ENCODE measurements at regions not wholly inside any gene's neighbourhood (a gene's known extent, or its start where the extent isn't known, plus 50 kb on each side); places are given as distances from the start of the nearest gene placed in this dataset.

- DNase-seq (ENCODE audit: low read depth in 3 of 3) = no peak
These were observed 771.7 kb upstream of the SALL3 start for GRCh38 chr18:78207942-78208341.

GRCh38 chr18:78208461-78208860, 771.2 kb upstream of the SALL3 start:
- DNase-seq (ENCODE audit: low read depth in 3 of 3) = no peak

- DNase-seq (ENCODE audit: low read depth in 3 of 3) = no peak
These were observed 766.1 kb upstream of the SALL3 start for GRCh38 chr18:78213361-78213994.

- DNase-seq (ENCODE audit: low read depth in 3 of 3) = no peak
These were observed 758.1 kb upstream of the SALL3 start for GRCh38 chr18:78221496-78221895.

- DNase-seq (ENCODE audit: low read depth in 3 of 3) = no peak
These were observed 750.6 kb upstream of the SALL3 start for GRCh38 chr18:78228974-78229373.

- DNase-seq (ENCODE audit: low read depth in 3 of 3) = no peak
These were observed 748.7 kb upstream of the SALL3 start for GRCh38 chr18:78230911-78231310.

- no peak for DNase-seq (ENCODE audit: low read depth in 3 of 3)
These were observed 747.4 kb upstream of the SALL3 start for GRCh38 chr18:78232196-78232595.

- no peak for DNase-seq (ENCODE audit: low read depth in 3 of 3)
These were observed 741.8 kb upstream of the SALL3 start for GRCh38 chr18:78237864-78238263.

GRCh38 chr18:78238404-78239089, 741.1 kb upstream of the SALL3 start:
- no peak for DNase-seq (ENCODE audit: low read depth in 3 of 3)

- DNase-seq (ENCODE audit: low read depth in 3 of 3) = no peak
These were observed 740.5 kb upstream of the SALL3 start for GRCh38 chr18:78239090-78239457.

GRCh38 chr18:78240101-78240500, 739.5 kb upstream of the SALL3 start:
- DNase-seq (ENCODE audit: low read depth in 3 of 3) = no peak

GRCh38 chr18:78240627-78241252, 738.9 kb upstream of the SALL3 start:
- no peak for DNase-seq (ENCODE audit: low read depth in 3 of 3)

GRCh38 chr18:78241535-78242253, 737.9 kb upstream of the SALL3 start:
- DNase-seq (ENCODE audit: low read depth in 3 of 3) = no peak

GRCh38 chr18:78242254-78242643, 737.4 kb upstream of the SALL3 start:
- no peak for DNase-seq (ENCODE audit: low read depth in 3 of 3)

GRCh38 chr18:78242806-78243205, 736.8 kb upstream of the SALL3 start:
- DNase-seq (ENCODE audit: low read depth in 3 of 3) = no peak

GRCh38 chr18:78244779-78245178, 734.8 kb upstream of the SALL3 start:
- no peak for DNase-seq (ENCODE audit: low read depth in 3 of 3)

GRCh38 chr18:78245451-78245850, 734.2 kb upstream of the SALL3 start:
- DNase-seq (ENCODE audit: low read depth in 3 of 3) = no peak

GRCh38 chr18:78246050-78246449, 733.6 kb upstream of the SALL3 start:
- no peak for DNase-seq (ENCODE audit: low read depth in 3 of 3)

GRCh38 chr18:78246588-78246987, 733.0 kb upstream of the SALL3 start:
- no peak for DNase-seq (ENCODE audit: low read depth in 3 of 3)

GRCh38 chr18:78247615-78248289, 731.9 kb upstream of the SALL3 start:
- no peak for DNase-seq (ENCODE audit: low read depth in 3 of 3)

- DNase-seq (ENCODE audit: low read depth in 3 of 3) = no peak
These were observed 724.6 kb upstream of the SALL3 start for GRCh38 chr18:78255013-78255412.
